ENCODE measurements at regions not wholly inside any gene's neighbourhood (a gene's known extent, or its start where the extent isn't known, plus 50 kb on each side); places are given as distances from the start of the nearest gene placed in this dataset.

DNA sequence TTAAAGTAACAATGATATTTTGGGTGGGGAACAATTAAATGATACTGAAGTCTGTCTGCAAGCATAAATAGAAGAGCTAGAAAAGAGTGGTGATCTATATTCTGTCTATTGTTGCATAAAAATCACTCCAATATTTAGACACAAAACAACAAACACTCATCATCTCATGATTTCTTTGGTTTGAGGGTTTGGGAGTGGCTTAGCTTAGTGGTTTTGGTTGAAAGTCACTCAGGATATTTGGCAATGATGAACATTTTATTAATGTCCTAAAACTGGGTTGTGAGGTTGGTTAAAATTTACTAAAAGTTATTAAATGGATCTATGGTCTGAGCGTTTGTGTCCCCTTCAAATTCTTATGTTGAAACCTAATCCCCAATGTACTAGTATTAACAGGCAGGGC, 54.7 kb upstream of the EGFR start:
- no peaks in the 10 kb centered on the region for H3F3A ChIP-seq (replicated peaks; ENCODE audit: low read depth)
- no peak overlapping the region for H3K27ac Mint-ChIP-seq
- H3K9me3 Mint-ChIP-seq: no peaks in the 10 kb centered on the region
- ATAC-seq (no peak), DNase-seq (ENCODE audit: low spot score) (no peak)
- no peaks in the 10 kb centered on the region for H3K36me3 Mint-ChIP-seq (ENCODE audit: low read depth)
- no peaks in the 10 kb centered on the region for H3K4me1 ChIP-seq (ENCODE audit: insufficient read depth)
- H4K20me1 ChIP-seq (replicated peaks; ENCODE audit: insufficient read depth): no peaks in the 10 kb centered on the region
- no peak overlapping the region for H2AFZ ChIP-seq
- no peaks in the 10 kb centered on the region for H3K27me3 ChIP-seq (ENCODE audit: insufficient read depth)
- H3K4me1 Mint-ChIP-seq: no peaks in the 10 kb centered on the region
- no peaks in the 10 kb centered on the region for H3K36me3 ChIP-seq (ENCODE audit: insufficient read depth)
- TF ChIP-seq CREB1 (CRISPR knock-in tag; IDR thresholded peaks at IDR 0.05; ENCODE audit: low read depth) (no peak), EZH2phosphoT487 (IDR thresholded peaks at IDR 0.05; ENCODE audit: unreplicated experiment) (no peak), ZNF114 (CRISPR knock-in tag; IDR thresholded peaks at IDR 0.05) (no peak), STAT1 (IDR thresholded peaks at IDR 0.05; ENCODE audit: unreplicated experiment) (no peak), POLR2AphosphoS5 (IDR thresholded peaks at IDR 0.05; ENCODE audit: low read depth) (no peak), JUNB (IDR thresholded peaks at IDR 0.05; ENCODE audit: unreplicated experiment) (no peak), NANOG (IDR thresholded peaks at IDR 0.05; ENCODE audit: borderline replicate concordance) (no peak), EZH2 (IDR thresholded peaks at IDR 0.05; ENCODE audit: low read depth, unreplicated experiment) (no peak)
- TF ChIP-seq, protein P1, sequence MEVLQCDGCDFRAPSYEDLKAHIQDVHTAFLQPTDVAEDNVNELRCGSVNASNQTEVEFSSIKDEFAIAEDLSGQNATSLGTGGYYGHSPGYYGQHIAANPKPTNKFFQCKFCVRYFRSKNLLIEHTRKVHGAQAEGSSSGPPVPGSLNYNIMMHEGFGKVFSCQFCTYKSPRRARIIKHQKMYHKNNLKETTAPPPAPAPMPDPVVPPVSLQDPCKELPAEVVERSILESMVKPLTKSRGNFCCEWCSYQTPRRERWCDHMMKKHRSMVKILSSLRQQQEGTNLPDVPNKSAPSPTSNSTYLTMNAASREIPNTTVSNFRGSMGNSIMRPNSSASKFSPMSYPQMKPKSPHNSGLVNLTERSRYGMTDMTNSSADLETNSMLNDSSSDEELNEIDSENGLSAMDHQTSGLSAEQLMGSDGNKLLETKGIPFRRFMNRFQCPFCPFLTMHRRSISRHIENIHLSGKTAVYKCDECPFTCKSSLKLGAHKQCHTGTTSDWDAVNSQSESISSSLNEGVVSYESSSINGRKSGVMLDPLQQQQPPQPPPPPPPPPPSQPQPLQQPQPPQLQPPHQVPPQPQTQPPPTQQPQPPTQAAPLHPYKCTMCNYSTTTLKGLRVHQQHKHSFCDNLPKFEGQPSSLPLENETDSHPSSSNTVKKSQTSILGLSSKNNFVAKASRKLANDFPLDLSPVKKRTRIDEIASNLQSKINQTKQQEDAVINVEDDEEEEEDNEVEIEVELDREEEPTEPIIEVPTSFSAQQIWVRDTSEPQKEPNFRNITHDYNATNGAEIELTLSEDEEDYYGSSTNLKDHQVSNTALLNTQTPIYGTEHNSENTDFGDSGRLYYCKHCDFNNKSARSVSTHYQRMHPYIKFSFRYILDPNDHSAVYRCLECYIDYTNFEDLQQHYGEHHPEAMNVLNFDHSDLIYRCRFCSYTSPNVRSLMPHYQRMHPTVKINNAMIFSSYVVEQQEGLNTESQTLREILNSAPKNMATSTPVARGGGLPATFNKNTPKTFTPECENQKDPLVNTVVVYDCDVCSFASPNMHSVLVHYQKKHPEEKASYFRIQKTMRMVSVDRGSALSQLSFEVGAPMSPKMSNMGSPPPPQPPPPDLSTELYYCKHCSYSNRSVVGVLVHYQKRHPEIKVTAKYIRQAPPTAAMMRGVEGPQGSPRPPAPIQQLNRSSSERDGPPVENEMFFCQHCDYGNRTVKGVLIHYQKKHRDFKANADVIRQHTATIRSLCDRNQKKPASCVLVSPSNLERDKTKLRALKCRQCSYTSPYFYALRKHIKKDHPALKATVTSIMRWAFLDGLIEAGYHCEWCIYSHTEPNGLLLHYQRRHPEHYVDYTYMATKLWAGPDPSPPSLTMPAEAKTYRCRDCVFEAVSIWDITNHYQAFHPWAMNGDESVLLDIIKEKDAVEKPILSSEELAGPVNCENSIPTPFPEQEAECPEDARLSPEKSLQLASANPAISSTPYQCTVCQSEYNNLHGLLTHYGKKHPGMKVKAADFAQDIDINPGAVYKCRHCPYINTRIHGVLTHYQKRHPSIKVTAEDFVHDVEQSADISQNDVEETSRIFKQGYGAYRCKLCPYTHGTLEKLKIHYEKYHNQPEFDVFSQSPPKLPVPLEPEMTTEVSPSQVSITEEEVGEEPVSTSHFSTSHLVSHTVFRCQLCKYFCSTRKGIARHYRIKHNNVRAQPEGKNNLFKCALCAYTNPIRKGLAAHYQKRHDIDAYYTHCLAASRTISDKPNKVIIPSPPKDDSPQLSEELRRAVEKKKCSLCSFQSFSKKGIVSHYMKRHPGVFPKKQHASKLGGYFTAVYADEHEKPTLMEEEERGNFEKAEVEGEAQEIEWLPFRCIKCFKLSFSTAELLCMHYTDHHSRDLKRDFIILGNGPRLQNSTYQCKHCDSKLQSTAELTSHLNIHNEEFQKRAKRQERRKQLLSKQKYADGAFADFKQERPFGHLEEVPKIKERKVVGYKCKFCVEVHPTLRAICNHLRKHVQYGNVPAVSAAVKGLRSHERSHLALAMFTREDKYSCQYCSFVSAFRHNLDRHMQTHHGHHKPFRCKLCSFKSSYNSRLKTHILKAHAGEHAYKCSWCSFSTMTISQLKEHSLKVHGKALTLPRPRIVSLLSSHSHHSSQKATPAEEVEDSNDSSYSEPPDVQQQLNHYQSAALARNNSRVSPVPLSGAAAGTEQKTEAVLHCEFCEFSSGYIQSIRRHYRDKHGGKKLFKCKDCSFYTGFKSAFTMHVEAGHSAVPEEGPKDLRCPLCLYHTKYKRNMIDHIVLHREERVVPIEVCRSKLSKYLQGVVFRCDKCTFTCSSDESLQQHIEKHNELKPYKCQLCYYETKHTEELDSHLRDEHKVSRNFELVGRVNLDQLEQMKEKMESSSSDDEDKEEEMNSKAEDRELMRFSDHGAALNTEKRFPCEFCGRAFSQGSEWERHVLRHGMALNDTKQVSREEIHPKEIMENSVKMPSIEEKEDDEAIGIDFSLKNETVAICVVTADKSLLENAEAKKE (CRISPR knock-in tag; IDR thresholded peaks at IDR 0.05): no peak
- TF ChIP-seq, protein P2, sequence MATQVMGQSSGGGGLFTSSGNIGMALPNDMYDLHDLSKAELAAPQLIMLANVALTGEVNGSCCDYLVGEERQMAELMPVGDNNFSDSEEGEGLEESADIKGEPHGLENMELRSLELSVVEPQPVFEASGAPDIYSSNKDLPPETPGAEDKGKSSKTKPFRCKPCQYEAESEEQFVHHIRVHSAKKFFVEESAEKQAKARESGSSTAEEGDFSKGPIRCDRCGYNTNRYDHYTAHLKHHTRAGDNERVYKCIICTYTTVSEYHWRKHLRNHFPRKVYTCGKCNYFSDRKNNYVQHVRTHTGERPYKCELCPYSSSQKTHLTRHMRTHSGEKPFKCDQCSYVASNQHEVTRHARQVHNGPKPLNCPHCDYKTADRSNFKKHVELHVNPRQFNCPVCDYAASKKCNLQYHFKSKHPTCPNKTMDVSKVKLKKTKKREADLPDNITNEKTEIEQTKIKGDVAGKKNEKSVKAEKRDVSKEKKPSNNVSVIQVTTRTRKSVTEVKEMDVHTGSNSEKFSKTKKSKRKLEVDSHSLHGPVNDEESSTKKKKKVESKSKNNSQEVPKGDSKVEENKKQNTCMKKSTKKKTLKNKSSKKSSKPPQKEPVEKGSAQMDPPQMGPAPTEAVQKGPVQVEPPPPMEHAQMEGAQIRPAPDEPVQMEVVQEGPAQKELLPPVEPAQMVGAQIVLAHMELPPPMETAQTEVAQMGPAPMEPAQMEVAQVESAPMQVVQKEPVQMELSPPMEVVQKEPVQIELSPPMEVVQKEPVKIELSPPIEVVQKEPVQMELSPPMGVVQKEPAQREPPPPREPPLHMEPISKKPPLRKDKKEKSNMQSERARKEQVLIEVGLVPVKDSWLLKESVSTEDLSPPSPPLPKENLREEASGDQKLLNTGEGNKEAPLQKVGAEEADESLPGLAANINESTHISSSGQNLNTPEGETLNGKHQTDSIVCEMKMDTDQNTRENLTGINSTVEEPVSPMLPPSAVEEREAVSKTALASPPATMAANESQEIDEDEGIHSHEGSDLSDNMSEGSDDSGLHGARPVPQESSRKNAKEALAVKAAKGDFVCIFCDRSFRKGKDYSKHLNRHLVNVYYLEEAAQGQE (IDR thresholded peaks at IDR 0.05; ENCODE audit: unreplicated experiment): no peak
- TF ChIP-seq, protein P3, sequence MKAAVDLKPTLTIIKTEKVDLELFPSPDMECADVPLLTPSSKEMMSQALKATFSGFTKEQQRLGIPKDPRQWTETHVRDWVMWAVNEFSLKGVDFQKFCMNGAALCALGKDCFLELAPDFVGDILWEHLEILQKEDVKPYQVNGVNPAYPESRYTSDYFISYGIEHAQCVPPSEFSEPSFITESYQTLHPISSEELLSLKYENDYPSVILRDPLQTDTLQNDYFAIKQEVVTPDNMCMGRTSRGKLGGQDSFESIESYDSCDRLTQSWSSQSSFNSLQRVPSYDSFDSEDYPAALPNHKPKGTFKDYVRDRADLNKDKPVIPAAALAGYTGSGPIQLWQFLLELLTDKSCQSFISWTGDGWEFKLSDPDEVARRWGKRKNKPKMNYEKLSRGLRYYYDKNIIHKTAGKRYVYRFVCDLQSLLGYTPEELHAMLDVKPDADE (IDR thresholded peaks at IDR 0.05): no peak
- TF ChIP-seq, protein P4, sequence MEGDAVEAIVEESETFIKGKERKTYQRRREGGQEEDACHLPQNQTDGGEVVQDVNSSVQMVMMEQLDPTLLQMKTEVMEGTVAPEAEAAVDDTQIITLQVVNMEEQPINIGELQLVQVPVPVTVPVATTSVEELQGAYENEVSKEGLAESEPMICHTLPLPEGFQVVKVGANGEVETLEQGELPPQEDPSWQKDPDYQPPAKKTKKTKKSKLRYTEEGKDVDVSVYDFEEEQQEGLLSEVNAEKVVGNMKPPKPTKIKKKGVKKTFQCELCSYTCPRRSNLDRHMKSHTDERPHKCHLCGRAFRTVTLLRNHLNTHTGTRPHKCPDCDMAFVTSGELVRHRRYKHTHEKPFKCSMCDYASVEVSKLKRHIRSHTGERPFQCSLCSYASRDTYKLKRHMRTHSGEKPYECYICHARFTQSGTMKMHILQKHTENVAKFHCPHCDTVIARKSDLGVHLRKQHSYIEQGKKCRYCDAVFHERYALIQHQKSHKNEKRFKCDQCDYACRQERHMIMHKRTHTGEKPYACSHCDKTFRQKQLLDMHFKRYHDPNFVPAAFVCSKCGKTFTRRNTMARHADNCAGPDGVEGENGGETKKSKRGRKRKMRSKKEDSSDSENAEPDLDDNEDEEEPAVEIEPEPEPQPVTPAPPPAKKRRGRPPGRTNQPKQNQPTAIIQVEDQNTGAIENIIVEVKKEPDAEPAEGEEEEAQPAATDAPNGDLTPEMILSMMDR (conservative IDR thresholded peaks at IDR 0.05; ENCODE audit: low read depth in 2 of 2): no peak
- H3K27ac ChIP-seq (ENCODE audit: low read depth): no peak overlapping the region
- H3K4me3 Mint-ChIP-seq: no peak overlapping the region
- no peak overlapping the region for H3K4me2 ChIP-seq
- no peak overlapping the region for H3K4me3 ChIP-seq
- H3K27me3 Mint-ChIP-seq (ENCODE audit: insufficient read depth, low read depth, poor library complexity): no peaks in the 10 kb centered on the region
- peaks cover 17% of the 10 kb centered on the region for H3K9me2 ChIP-seq (ENCODE audit: insufficient read depth)
- H3K79me2 ChIP-seq (replicated peaks; ENCODE audit: insufficient read depth): no peaks in the 10 kb centered on the region

All from GM23338 (cell line).